ENCODE measurements at regions not wholly inside any gene's neighbourhood (a gene's known extent, or its start where the extent isn't known, plus 50 kb on each side); places are given as distances from the start of the nearest gene placed in this dataset.

DNA sequence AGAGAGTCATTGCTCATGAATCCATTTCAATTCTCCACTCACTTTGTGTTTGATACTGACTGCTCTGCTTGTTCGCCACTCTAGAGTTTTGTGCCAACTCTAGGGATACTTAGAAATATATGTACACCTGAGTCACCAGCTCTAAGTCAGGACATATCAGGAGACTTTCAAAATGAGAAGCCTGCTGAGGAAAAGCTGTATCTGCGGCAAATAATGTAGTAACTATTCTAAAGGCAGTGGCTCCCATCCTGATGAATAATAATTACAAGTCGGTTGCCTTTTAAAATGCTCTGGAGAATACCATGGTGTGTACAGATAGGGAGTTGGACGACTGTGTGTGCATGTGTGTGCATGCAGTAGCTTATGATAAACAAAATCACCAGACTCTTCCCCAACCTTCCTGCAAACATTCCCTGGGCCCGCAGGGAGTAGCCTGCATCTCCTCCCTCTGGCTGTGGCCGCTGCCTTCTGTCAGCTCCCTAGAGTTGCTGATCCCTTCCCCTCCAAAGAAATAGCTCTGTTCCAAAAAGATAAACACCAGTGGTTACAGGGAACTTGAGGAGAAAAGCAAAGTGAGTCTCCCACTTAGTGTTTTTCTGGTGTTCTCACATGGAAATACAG lies 346.3 kb upstream of the UMPS start:
- no peak overlapping the region for H3K4me3 ChIP-seq (ENCODE audit: low read length)
- H3K36me3 ChIP-seq (ENCODE audit: control insufficient read depth, low read length): no peaks in the 10 kb centered on the region
- no peaks in the 10 kb centered on the region for H3K79me2 ChIP-seq (ENCODE audit: control insufficient read depth, low read length)
- H3K4me1 ChIP-seq (ENCODE audit: control insufficient read depth, low read length): no peaks in the 10 kb centered on the region
- no peaks in the 10 kb centered on the region for H3F3A ChIP-seq (ENCODE audit: control insufficient read depth, insufficient read depth)
- H3K4me2 ChIP-seq (ENCODE audit: low read length): no peak overlapping the region
- H3K9me3 ChIP-seq (ENCODE audit: control insufficient read depth, insufficient read depth, low read length): no peaks in the 10 kb centered on the region
- H3K27ac ChIP-seq (ENCODE audit: low read depth, low read length): no peak overlapping the region
- no peak for TF ChIP-seq EZH2phosphoT487 (IDR thresholded peaks at IDR 0.05; ENCODE audit: borderline replicate concordance, low read length)
- TF ChIP-seq, protein P1, sequence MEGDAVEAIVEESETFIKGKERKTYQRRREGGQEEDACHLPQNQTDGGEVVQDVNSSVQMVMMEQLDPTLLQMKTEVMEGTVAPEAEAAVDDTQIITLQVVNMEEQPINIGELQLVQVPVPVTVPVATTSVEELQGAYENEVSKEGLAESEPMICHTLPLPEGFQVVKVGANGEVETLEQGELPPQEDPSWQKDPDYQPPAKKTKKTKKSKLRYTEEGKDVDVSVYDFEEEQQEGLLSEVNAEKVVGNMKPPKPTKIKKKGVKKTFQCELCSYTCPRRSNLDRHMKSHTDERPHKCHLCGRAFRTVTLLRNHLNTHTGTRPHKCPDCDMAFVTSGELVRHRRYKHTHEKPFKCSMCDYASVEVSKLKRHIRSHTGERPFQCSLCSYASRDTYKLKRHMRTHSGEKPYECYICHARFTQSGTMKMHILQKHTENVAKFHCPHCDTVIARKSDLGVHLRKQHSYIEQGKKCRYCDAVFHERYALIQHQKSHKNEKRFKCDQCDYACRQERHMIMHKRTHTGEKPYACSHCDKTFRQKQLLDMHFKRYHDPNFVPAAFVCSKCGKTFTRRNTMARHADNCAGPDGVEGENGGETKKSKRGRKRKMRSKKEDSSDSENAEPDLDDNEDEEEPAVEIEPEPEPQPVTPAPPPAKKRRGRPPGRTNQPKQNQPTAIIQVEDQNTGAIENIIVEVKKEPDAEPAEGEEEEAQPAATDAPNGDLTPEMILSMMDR (IDR thresholded peaks at IDR 0.05; ENCODE audit: low read depth, low read length, poor library complexity, severe bottlenecking): no peak
- no peaks in the 10 kb centered on the region for H4K20me1 ChIP-seq (ENCODE audit: control insufficient read depth, insufficient read depth, low read depth, low read length)
- no peaks in the 10 kb centered on the region for H3K9me2 ChIP-seq (replicated peaks; ENCODE audit: control insufficient read depth, low read length)
- peaks cover 3% of the 10 kb centered on the region; the same call in 1 of the 2 replicates for H3K27me3 ChIP-seq (ENCODE audit: control insufficient read depth, low read length)

DNA sequence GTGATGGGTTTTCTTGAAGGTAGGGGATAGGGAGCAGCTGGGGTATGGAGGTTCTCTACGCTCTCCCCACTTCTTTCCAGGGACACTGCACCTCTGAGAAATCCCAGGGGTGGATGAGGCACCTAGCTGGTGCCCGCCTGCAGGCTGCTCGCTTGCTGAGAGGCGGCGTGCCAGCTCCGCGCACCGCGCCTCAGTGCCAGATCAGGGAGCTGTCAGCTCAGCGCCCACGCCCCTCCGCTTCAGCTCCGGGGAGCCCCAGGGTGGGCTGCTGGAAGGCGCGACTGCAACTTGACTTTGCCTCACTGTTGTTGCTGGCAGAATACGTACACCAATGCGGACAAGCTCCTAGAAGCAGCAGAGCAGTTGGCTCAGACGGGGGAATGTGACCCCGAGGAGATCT lies 345.7 kb upstream of the UMPS start:
- TF ChIP-seq EZH2phosphoT487 (IDR thresholded peaks at IDR 0.05; ENCODE audit: borderline replicate concordance, low read length): no peak
- TF ChIP-seq, protein P1 (IDR thresholded peaks at IDR 0.05; ENCODE audit: low read depth, low read length, poor library complexity, severe bottlenecking): no peak
- Histone ChIP-seq H3K79me2 (ENCODE audit: control insufficient read depth, low read length) (no peaks in the 10 kb centered on the region), H3K36me3 (ENCODE audit: control insufficient read depth, low read length) (no peaks in the 10 kb centered on the region), H3K4me2 (ENCODE audit: low read length) (no peak overlapping the region), H4K20me1 (ENCODE audit: control insufficient read depth, insufficient read depth, low read depth, low read length) (no peaks in the 10 kb centered on the region), H3K9me3 (ENCODE audit: control insufficient read depth, insufficient read depth, low read length) (no peaks in the 10 kb centered on the region), H3K4me3 (ENCODE audit: low read length) (no peak overlapping the region), H3K27me3 (ENCODE audit: control insufficient read depth, low read length) (peaks cover 3% of the 10 kb centered on the region; the same call in 1 of the 2 replicates), H3F3A (ENCODE audit: control insufficient read depth, insufficient read depth) (no peaks in the 10 kb centered on the region), H3K4me1 (ENCODE audit: control insufficient read depth, low read length) (no peaks in the 10 kb centered on the region), H3K27ac (ENCODE audit: low read depth, low read length) (no peak overlapping the region), H3K9me2 (replicated peaks; ENCODE audit: control insufficient read depth, low read length) (no peaks in the 10 kb centered on the region)

DNA sequence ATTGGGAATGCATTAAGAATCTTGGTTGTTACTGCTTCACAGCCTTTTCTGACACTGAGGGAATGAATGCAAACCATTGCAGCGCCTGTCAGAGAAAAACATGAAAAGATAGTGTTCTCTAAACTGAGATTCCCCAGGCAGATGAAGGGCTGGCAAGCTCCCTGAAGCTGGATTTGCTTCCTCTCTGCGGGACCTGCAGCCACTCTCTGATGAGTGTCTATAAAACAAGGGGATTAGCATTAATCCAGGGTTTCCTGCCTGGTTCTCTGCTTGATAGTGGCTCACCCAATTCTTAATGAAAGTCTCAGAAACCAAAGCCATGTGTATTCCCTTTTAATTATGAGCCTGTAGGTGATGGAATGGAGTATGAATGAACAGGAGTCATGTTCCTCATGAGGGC lies 344.3 kb upstream of the UMPS start:
- H4K20me1 ChIP-seq (ENCODE audit: control insufficient read depth, insufficient read depth, low read depth, low read length): no peaks in the 10 kb centered on the region
- H3K4me2 ChIP-seq (ENCODE audit: low read length): no peak overlapping the region
- no peaks in the 10 kb centered on the region for H3K4me1 ChIP-seq (ENCODE audit: control insufficient read depth, low read length)
- H3K4me3 ChIP-seq (ENCODE audit: low read length): no peak overlapping the region
- H3K9me3 ChIP-seq (ENCODE audit: control insufficient read depth, insufficient read depth, low read length): no peaks in the 10 kb centered on the region
- no peaks in the 10 kb centered on the region for H3K9me2 ChIP-seq (replicated peaks; ENCODE audit: control insufficient read depth, low read length)
- TF ChIP-seq EZH2phosphoT487 (IDR thresholded peaks at IDR 0.05; ENCODE audit: borderline replicate concordance, low read length): no peak
- TF ChIP-seq, protein P1 (IDR thresholded peaks at IDR 0.05; ENCODE audit: low read depth, low read length, poor library complexity, severe bottlenecking): no peak
- peaks cover 3% of the 10 kb centered on the region; the same call in 1 of the 2 replicates for H3K27me3 ChIP-seq (ENCODE audit: control insufficient read depth, low read length)
- H3K79me2 ChIP-seq (ENCODE audit: control insufficient read depth, low read length): no peaks in the 10 kb centered on the region
- H3K27ac ChIP-seq (ENCODE audit: low read depth, low read length): no peak overlapping the region
- no peaks in the 10 kb centered on the region for H3K36me3 ChIP-seq (ENCODE audit: control insufficient read depth, low read length)
- H3F3A ChIP-seq (ENCODE audit: control insufficient read depth, insufficient read depth): no peaks in the 10 kb centered on the region

Data from DOHH2 (cell line).